GM18507 (cell line): ENCODE measurements at regions not wholly inside any gene's neighbourhood (a gene's known extent, or its start where the extent isn't known, plus 50 kb on each side); places are given as distances from the start of the nearest gene placed in this dataset.
A peak's percentile ranks its signal among the peaks of the same experiment; 100 is the strongest.

ENCODE experiments used
- DNase-seq: peaks from one replicate; pipeline ENCODE4 v3.0.0; 2011; ENCODE audit warnings: low read depth; ENCODE audit not compliant: insufficient read length; ENCODE audit errors: extremely low spot score
- FAIRE-seq: peaks from 2 replicates; lab custom pipeline; 2011; peaks lifted over from hg19 to GRCh38; lab: Jason Lieb, UNC

DNA sequence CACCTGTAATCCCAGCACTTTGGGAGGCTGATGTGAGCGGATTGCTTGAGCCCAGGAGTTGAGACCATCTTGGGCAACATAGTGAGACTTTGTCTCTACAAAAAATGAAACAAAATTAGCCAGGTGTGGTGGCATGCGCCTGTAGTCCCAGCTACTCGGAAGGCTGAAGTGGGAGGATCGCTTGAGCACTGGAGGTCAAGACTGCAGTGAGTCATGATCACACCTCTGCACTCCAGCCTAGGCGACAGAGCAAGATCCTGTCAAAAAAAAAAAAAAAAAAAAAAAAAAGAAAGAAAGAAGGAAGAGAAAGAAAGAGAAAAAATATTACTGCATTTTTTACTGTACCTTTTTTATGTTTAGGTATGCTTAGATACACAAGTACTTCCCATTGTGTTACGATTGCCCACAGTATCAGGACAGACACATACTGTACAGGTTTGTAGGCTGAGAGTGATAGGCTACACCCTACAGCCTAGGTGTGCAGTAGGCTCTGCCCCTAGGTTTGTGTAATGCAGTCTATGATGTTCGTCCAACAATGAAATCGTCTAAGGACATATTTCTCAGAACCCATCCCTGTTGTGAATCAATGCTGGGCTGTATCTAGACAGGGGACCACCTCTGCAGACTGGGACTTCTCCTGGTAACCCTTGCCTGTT, 160.4 kb upstream of the PWP1 start:
- DNase-seq (no peak), FAIRE-seq (no peak)

DNA sequence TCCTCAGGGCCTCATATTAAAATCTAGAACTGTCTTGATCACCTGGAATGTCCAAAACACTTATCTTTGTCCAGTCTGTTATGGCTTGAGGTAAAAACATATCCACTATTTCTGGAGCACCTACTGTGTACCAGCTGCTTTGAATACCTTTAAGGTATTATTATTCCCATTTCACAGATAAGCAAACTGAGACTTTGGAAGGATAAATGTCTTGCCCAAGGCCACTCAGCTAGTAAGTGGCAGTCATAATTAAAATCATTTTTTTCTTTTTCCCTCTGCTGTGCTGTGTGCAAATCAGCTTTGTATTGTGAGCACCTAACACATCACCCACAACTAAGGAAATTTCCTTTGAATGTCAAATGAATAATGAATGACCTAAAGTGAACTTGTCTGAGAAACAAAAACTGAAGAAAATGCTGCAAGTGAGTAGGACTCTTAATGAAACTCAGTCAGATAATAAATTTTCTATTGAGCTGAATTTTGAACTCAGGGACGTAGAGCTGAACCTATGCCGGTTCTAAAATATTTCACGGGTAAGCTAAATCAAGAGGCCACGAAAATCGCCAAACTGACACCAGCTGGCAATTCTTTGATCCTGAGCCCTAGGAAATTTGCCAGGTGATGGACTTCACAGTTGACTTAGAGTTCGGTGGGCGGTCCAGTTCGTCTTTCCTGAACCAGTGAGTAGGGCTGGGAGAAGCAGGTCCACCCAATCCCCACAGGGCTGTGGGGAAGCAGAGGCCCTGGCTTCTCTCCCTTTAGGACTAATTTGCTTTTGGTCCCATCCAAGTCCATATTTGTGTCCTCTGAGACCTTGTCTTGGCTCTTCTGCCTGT, 159.7 kb upstream of the PWP1 start:
- FAIRE-seq (no peak), DNase-seq (no peak)

DNA sequence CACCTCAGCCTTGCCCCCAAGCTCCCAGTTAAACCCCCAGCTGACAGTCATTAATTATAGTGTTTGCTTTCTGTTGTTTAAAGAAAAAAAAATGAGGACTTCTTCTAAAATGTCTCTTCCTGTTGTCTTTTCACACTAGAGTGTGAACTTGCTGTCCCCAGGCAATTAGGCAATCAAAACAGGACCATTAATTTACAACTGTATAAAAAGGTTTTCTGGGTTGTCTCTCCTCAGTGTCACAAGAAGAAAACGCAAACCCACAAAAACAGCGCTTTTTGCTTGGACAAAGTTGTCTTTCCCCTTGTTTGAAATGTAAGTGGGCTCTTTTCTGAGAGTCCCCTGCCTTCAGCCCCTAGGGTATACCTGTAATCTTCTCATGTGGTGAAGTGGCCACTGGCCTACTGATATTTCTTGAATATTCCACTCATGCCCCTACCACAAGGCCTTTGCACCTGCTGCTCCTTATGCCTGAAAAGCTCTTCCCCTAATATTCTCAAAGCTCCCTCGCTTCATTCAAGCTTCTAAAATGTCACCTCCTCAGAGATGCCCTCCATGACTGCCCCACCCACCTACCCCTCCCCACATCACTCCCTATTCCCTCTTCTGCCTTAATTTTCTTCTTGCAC, 158.9 kb upstream of the PWP1 start:
- no peak for FAIRE-seq
- DNase-seq, result no peak

DNA sequence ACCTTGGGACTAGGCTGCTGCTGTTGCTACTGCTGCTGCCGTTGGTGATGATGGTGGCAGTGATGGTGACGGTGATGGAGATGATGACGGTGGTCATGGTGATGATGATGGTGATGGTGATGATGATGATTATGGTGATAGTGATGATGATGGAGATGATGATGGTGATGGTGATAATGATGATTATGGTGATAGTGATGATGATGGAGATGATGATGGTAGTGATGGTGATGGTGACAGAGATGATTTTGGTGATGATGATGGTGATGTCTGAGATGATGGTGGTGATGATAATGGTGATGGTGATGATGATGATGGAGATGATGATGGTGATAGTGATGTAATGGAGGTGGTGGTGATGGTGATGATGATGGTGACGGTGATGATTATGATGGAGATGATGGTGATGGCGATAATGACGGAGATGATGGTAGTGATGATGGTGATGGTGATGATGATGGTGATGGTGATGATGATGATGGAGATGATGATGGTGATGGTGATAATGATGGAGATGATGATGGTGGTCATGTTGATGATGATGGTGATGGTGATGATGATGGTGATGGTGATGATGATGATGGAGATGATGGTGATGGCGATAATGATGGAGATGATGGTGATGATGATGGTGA, 156.8 kb upstream of the PWP1 start:
- FAIRE-seq (no peak), DNase-seq (no peak)

DNA sequence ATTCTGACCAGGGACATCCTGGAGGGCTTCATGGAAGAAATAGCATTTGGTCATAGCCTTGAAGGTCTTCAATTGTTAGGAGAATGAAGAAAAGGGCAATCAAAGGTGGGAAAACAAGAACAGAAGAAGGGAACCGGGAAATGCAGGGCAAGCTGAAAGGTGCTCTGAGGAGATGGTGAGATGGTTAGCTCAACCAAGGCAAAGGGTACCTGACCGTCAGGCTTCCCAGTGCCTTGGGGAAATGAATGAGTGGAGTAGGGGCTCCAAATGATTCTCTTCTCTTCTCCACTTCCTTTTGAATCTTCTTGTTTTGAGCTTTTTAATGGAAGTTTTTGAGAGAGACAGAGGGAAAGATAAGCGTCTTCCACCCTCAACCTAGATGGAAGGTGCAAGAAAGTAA, 155.6 kb upstream of the PWP1 start:
- no peak for DNase-seq
- FAIRE-seq, result no peak

DNA sequence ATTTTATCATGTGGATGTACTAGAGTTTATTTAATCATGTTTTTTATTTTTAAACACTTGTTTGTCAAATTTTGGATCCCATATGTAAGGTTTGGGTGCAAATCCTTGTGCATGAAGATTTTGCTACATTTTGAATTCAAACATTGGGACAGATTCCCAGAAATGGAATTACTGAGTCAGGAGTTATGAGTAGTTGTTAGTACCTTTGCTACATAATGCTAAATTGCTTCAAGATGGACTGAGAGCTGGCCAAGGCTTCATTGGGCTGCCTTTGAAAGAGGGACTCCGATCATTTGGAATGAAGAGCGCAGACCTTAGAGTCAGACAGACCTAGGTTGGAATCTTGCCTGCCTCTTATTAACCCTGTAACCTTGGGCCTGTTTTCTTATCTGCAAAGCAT, 154.9 kb upstream of the PWP1 start:
- no peak for FAIRE-seq
- DNase-seq, result no peak

DNA sequence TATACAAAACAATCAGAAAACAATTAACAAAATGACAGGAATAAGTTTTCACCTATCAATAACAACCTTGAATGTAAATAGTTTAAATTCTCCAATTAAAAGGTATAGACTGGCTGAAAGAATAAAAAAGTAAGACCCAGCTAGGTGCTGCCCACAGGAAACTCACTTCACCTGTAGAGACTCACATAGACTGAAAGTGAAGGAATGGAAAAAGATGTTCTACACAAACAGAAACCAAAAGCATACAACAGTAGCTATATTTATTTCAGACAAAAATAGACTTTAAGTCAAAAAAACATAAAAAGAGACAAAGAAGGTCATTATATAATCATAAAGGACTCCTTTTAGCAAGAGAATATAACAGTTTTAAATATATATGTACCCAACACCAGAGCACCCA, 152.4 kb upstream of the PWP1 start:
- DNase-seq, result no peak
- FAIRE-seq, result peak; percentile 72

DNA sequence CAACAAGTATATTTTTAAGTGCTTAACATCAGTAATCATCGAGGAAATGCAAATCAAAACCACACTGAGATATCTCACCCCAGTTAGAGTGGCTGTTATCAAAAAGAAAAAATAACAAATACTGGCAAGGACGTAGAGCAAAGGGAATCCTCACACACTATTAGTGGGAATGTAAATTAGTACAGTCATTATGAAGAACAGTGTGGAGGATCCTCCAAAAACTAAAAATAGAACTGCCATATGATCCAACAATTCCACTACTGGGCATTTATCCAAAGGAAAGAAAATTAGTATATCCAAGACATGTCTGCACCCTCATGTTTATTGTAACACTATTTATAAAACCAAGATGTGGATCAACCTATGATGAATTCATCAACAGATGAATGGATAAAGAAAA, 149.0 kb upstream of the PWP1 start:
- no peak for DNase-seq
- FAIRE-seq, result no peak

DNA sequence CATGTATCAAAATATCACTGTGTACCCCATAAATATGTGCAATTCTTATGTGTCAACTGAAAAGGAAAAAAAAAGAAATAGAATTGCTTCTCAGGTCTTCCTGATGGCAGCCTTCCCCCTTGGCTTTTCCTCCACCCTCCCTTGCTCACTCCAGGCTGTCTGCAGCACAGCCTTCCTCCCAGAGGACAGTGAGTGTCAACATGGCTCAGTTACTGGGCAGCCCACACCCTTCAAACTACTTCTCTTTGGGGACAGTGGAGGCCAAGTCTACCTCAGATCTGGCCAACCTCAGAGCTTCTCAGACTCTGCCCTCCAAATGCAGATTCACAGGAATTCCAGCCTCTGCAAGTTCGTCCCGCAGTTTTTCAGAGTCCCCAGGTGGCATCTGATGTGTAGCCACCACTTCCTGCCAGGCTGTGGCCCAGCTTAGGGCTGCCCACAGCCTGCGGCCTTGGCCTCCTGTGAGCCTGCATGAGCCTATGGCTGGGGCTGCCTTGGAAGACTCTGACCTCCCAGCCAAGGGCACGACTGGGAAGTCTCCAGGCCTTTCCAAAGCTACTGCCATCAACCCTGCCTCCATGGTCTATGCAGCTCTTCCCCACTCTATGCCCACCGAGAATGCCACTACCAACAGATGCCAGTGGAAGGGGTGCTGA, 148.0 kb upstream of the PWP1 start:
- FAIRE-seq (no peak), DNase-seq (no peak)

DNA sequence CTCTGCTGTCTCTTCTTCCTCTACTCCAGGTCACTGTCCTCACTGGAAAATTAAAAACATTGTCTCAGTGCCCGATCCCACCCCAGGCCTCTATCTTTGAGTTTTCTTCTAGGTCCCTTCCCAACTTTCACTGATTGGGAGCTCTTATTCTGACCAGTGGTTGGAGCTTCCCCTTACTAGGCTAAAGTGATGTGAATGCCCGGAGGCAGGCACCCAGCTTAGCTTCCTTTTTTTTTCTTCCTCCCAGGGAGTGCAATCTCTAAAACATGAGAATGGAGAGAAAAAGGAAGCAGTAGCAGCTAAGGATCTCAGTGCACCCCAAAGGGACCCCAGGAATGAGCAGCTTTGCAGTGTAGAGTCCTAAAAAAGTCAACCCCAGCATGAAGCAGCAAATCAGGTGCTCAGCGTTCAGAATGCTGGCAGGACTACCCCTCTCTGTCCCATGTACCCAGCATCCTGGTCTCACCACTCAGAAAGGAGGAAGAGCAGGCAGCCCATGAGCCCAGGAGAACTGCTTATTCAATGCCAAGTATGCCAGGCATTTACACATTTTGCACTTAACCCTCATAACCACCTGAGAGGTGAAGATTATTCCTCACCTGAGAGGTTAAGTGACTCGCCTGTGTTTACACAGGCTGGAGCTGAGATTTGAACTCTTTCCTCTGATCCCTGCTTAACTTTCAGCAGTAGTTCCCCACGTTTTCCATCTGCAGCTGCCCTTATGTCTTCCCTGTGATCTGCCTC, 146.2 kb upstream of the PWP1 start:
- no peak for DNase-seq

DNA sequence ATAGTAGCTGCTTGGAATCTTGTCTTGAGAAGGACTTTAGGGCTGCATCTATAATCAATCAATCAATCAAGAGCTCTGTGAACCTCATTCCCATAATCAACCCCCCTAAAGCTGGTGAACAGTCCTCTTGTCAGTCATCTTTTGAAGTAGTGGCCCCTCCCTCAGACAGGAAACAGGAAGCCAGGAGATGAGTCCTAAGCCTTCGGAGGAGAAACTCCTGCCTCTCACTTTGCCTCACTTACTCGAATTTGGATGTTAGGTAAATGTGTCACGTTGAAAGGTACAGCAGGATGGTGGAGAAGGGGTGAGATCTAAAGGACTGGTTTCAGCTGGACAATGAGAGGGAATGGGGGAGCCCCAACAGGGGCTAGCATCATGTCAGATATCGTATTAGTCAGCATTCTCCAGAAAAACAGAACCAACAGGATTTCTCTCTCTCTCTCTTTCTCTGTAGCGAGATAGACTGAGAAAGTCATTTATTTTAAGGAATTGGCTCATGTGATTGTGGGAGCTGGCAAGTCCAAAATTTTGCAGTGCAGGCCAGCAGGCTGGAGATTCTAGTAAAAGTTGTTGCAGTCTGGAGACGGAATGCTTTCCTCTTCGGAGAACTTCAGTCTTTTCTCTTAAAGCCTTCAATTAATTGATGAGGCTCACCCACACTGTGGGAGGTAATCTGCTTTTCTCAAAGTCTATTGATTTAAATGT, 144.4 kb upstream of the PWP1 start:
- no peak for DNase-seq
- no peak for FAIRE-seq

More for the DNA sequence above, 146.2 kb upstream of the PWP1 start:
- no peak for FAIRE-seq

DNA sequence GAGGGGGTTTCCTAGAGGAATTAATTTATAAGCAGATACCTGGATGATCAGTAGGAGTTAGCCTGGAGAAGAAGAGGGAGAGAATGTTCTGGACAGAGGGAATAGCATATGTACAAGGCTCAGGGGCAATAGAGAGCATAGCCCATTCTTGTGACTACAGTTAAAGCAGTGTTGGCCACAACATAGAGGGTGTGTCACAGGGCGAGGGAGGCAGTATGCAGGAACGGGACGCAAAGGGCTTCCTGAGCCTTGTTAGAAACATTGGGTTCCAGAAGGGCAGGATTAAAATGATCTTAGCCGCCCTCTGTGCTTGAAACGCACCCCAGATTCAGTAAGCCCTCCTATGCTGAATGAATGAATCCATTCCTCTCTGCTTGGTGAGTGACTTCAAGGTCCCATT, 142.2 kb upstream of the PWP1 start:
- FAIRE-seq, result no peak
- no peak for DNase-seq

DNA sequence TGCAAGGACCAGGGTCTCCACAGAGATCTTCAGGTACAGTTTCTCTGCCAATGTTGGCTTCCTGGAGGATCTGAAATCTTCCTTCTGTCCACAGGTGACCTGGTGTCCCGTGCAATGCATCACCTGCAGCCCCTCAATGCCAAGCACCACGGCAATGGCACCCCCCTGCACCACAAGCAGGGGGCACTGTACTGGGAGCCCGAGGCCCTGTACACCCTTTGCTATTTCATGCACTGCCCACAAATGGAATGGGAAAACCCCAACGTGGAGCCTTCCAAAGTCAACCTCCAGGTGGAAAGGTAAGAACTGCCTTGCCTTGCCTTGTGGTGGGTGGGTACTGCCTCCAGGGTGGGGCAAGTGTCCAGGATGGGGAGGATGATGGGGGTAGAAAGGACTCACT, 141.8 kb upstream of the PWP1 start:
- FAIRE-seq (no peak), DNase-seq (no peak)

DNA sequence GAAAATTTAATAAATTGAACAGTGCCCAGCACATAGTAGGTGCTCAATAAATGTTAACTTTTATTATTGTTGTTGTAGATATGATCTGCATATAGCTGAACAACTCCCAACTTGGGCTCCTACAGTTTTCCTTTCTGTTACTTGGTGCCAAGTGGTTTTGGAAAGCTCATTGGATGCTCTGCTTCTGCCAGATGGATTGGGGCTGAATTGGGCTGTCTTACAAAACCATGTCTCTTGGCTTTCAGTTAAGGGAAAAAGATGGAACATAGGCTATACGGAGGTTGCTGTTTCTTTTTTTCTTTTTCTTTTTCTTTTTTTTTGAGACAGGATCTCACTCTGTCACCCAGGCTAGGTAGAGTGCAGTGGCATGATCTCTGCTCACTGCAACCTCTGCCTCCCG, 140.7 kb upstream of the PWP1 start:
- no peak for DNase-seq
- no peak for FAIRE-seq

DNA sequence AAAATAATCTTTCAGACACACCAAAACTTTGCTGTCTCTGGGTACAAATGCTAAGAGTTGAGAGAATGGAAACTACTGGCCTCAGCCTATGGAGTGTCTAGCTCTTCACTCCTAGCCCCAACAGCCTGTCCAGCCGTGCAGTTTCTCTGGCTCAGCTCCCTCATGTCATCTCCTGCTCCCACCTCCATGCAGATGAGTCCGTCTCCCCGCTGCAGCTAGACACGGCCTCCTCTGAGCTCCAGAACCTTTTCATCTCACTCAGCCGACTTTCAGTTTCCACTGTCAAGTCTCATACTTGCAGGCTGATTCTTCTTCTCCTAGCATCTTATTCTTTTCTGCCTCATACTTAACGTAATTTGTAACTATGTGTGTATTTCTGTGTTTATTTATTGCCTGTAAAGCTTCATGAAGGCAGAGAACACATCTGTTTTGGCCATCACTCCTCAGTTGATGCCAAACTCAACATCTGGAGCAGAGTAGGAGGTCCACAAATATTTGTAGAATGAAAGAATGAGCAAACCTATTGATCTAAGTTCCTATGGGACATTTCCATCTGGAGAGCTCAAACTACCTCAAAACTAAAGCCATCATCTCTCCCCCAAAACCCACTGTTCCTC, 139.8 kb upstream of the PWP1 start:
- FAIRE-seq, result no peak

DNA sequence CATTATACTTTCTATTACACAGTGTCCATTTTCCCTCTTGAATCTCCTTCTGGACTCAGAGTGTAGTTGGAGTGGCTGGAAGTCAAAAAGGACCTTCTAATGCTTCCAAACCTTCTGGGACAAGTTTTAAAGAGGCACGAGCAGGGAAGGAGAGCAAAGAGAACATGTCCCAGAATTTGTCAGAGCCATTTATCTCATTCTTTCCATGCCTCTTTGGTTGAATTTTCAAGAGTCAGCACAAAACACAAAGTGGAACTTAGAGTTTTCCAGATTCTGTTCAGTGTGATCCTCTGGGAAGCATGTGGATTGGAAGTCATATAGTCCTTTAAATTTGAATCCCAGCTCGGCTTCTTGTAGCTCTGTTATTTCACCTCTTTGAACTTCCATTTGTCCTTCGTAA, 138.2 kb upstream of the PWP1 start:
- no peak for FAIRE-seq
- DNase-seq, result no peak

More for the DNA sequence above, 139.8 kb upstream of the PWP1 start:
- DNase-seq, result no peak

DNA sequence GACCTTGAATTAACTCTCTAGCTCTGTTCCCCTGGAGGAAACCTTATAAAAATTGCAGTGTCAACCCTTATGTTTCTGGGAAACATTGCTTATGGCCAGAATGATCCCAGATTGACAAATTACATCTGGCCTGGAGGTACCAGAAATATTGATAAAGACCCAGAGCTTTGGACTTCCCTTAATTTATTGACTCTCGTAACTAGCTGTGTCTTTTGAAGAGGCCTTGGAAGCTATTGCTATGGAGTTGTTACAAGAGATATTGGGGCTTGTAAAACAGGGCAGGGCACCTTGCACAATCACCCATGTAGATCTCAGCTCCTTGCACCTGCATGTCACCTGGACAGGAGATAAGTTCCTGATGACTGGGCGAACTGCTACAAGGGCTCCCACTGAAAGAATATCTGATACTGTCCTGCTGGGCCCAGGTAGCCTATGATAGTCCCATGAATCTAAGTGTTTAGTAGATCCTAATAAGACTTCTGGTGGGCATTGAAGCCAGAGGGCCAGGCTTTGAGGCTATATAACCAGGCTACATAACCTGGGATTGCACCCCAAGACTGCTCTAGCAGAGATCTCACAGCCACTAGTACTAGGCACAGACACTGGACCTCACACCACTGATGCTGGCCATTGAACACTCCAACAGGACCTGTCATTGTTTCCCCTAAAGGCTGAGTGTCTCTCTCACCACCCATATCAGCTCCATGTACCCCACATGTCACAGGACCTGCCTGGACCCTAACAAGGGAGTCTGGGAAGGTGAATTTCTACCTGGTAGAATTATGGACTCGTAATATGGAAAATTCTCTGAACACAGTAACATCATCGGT, 135.7 kb upstream of the PWP1 start:
- DNase-seq, result no peak

More for the DNA sequence above, 135.7 kb upstream of the PWP1 start:
- no peak for FAIRE-seq
